GM18507 (cell line): ENCODE measurements at regions not wholly inside any gene's neighbourhood (a gene's known extent, or its start where the extent isn't known, plus 50 kb on each side); places are given as distances from the start of the nearest gene placed in this dataset.

Experiments
- DNase-seq: peaks from one replicate; pipeline ENCODE4 v3.0.0; 2011; ENCODE audit warnings: low read depth; ENCODE audit not compliant: insufficient read length; ENCODE audit errors: extremely low spot score
- FAIRE-seq: peaks from 2 replicates; lab custom pipeline; 2011; peaks lifted over from hg19 to GRCh38; lab: Jason Lieb, UNC

DNA sequence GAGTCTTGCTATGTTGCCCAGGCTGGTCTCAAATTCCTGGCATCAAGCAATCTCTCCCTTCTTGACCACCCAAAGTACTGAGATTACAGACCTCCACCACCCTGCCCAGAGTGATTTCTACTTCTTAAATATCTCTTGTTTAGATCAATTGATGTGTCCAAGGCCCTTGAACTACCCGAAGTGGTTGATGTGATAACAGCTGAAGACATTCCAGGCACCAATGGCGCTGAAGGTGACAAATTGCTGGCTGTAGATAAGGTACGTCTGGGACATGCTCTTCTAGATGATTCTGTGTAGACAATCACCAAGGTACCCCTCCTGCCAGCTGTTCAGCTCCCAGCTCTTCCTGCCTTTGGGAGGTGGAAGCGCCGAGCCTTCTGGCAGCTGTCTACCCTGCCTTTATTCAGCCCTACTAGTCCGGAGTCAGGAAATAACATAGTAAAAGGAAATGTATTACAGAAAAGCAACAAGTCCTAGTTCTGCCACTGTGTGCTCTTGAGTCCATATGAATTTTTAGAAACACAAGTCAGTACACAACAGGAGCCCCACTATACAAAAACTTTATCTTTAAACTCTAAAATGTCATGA is 61.3 kb upstream of the BZW1 start:
- no peak for DNase-seq
- no peak for FAIRE-seq

- FAIRE-seq, result no peak
- DNase-seq, result no peak
Observed at GRCh38 chr2:200751786-200752185, 59.9 kb upstream of the BZW1 start.

- FAIRE-seq, result no peak
Observed at GRCh38 chr2:200752332-200752731, 59.4 kb upstream of the BZW1 start.

GRCh38 chr2:200752835-200753234 is 58.9 kb upstream of the BZW1 start:
- DNase-seq, result no peak
- no peak for FAIRE-seq

More at GRCh38 chr2:200752332-200752731, 59.4 kb upstream of the BZW1 start:
- DNase-seq, result no peak

DNA sequence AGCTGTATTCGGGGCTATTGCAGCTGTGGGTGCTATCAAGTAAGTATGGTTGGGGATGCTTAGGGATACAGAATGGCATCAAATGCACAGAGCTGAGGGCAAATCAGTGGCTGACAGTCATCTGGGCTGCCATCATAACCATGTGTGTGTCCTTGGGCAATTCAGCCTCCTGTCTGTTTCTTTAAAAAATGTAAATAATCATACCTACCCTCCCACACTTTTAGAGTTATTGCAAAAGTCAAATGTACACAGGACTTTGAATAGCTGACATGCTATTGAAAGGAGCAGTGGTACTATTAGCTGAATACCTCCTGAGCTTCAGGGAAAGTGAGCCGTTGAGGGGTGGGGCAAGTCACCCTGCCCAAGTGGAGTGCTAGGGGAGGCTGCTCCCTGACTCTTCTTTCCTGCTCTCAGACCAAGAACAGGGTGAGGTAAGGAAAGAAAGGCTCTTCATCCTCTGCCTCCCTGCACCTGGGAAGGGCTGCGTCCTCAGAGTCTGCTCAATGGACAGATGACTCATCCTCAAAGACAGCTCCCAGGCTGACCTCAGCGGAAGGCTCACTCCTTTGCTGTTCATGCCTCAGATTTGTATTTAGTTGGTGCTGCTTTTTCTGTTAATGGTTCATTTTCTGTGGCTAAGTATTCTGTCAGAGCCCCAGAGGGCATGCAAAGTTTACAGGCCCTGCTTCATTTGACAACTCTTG is 54.9 kb upstream of the BZW1 start:
- FAIRE-seq, result no peak

DNA sequence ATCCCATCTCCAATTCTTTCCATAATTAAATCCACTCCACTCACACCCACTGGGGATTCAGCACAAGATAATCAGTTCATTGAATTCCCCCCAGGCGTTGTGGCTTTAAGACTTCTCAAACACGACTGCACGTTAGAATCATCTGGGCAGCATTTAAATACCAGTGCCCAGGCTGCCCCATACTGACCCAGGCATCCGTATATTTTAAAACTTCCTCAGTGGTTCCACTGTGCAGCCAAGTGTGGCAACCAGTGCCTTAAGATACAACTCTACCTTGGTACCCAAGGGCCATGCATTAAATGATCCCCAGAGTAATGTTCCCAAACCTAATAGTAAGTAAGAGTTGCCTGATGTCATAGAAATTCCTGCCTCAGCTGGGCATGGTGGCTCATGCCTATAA is 54.3 kb upstream of the BZW1 start:
- FAIRE-seq, result no peak
- no peak for DNase-seq

More for the DNA sequence above, 54.9 kb upstream of the BZW1 start:
- peak; percentile 9 for DNase-seq

DNA sequence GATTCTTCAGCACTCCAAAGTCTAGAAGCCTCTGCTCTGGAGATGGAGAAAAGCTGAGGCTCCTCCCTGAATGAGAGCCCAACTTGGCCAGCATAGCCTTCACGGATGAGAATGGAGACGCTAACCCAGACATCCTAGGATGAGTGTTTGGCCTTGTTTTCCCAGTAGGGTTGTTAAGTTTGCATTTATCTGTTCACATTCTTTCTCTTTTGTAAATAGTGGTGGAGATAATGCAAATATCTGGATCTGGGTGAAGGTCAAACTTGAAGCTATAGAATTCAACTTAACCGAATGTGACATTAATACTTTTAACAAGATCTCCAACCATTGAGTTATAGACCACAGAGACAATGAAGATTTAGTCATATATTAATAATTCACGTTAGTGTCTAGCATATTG is 53.4 kb upstream of the BZW1 start:
- FAIRE-seq, result no peak
- no peak for DNase-seq

DNA sequence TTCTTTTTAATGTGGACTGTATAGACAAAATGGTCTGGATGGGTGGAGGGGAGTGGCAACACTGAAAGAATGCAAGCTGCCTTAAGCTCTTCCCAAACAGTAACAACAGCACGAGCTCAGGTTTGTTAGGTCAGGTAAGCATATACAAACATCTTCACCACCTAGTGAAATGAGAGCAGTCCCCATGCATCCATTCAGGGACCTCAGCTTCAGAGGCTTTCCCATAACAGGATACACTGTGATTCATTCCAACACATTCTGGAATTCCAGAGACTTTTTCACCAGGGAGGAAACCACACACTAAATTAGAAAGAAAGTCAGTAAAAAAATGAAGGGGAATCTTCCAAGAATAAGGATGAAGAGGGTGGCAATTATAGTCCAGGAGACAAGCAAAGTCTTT is 50.4 kb upstream of the BZW1 start:
- no peak for FAIRE-seq
- DNase-seq, result no peak
